Mononuclear cell (primary cell): ENCODE measurements at regions not wholly inside any gene's neighbourhood (a gene's known extent, or its start where the extent isn't known, plus 50 kb on each side); places are given as distances from the start of the nearest gene placed in this dataset.

Source experiments
- H3K27me3 ChIP-seq: 2 replicates; pipeline ENCODE4 v1.6.0; 2011; ENCODE audit warnings: low read length, control low read depth; ENCODE audit not compliant: insufficient read depth
- H3K4me1 ChIP-seq: 2 replicates; pipeline ENCODE4 v1.5.1; 2011; ENCODE audit warnings: mild to moderate bottlenecking, low read length, control low read depth; ENCODE audit not compliant: insufficient read depth
- H3K4me3 ChIP-seq: 2 replicates; pipeline ENCODE4 v1.5.1; 2011; ENCODE audit warnings: mild to moderate bottlenecking, low read length, moderate library complexity
- H3K9me3 ChIP-seq: 2 replicates; pipeline ENCODE4 v1.5.1; 2011; ENCODE audit warnings: low read depth, mild to moderate bottlenecking, control low read depth, low read length

GRCh38 chr11:110774138-110775014 lies 62.1 kb upstream of the ARHGAP20 start:
- Histone ChIP-seq H3K9me3 (no peaks in the 10 kb centered on the region), H3K4me1 (peaks cover 17% of the 10 kb centered on the region), H3K4me3 (no peak overlapping the region), H3K27me3 (no peaks in the 10 kb centered on the region)

GRCh38 chr11:110773442-110773841 lies 61.2 kb upstream of the ARHGAP20 start:
- Histone ChIP-seq H3K27me3 (no peaks in the 10 kb centered on the region), H3K4me3 (no peak overlapping the region), H3K9me3 (no peaks in the 10 kb centered on the region), H3K4me1 (peaks cover 12% of the 10 kb centered on the region)

DNA sequence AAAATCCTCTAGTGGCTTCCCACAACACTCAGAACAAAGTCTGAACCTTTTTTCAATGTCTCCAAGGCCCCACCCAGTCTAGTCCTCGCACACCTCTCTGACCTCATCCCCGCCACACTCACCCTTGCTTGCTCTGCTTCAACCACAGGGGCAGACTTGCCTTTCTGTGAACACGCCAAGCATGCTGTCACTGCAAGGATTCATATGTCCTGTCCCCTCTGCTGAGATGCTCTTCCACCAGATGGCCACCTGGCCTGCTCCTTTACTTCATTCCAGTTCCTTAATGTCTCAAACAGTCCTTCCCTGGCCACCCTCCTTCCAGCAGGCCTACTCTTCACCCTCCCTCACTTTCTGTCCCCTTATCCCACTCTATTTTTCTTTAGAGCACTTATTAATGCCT lies 60.6 kb upstream of the ARHGAP20 start:
- Histone ChIP-seq H3K4me3 (no peak overlapping the region), H3K27me3 (no peaks in the 10 kb centered on the region), H3K9me3 (no peaks in the 10 kb centered on the region), H3K4me1 (peaks cover 7% of the 10 kb centered on the region)

DNA sequence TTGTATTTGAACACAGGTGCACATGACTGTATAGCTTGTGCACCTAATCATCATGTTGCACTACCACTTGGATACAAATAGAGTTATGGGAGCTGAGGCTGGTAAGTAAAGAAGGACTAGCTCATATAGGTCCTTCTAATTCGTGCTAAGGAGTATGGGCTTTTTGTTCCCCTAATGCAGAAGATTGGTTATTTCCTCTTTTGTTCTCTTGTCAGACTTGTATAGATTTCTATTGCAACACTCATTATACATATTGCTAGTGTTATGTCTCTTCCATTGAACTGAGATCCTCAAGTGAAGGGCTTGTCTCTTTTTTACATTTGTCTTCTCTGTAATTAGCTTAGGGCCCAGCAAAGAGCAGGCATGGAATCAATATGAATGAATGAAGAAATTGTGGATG lies 54.1 kb upstream of the ARHGAP20 start:
- H3K9me3 ChIP-seq = no peaks in the 10 kb centered on the region
- H3K27me3 ChIP-seq = no peaks in the 10 kb centered on the region

DNA sequence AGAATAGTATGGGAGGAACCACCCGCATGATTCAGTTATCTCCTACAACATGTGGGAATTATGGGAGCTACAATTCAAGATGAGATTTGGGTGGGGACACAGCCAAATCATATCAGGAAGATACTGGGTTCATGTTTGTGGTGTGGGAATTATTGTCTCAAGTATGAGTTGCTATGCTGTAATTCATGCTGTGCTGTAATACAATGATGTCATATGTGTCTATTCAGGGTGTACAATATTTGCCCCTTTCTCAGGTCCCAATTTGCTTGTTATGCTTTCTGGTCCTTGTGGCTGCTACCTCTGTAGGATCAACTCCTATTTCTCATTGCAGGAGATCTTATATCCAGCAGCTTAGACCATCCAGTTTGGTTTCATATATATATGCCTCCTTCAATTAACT lies 52.2 kb upstream of the ARHGAP20 start:
- Histone ChIP-seq H3K9me3 (no peaks in the 10 kb centered on the region), H3K27me3 (no peaks in the 10 kb centered on the region), H3K4me1 (no peaks in the 10 kb centered on the region), H3K4me3 (no peak overlapping the region)

More for the DNA sequence above, 54.1 kb upstream of the ARHGAP20 start:
- H3K4me3 ChIP-seq = no peak overlapping the region
- H3K4me1 ChIP-seq = no peaks in the 10 kb centered on the region

GRCh38 chr11:110763249-110764011 lies 51.2 kb upstream of the ARHGAP20 start:
- Histone ChIP-seq H3K4me1 (no peaks in the 10 kb centered on the region), H3K27me3 (no peaks in the 10 kb centered on the region), H3K4me3 (no peak overlapping the region), H3K9me3 (no peaks in the 10 kb centered on the region)

GRCh38 chr11:110762590-110762989 lies 50.4 kb upstream of the ARHGAP20 start:
- H3K27me3 ChIP-seq = no peaks in the 10 kb centered on the region
- no peaks in the 10 kb centered on the region for H3K9me3 ChIP-seq
- no peak overlapping the region for H3K4me3 ChIP-seq
- no peaks in the 10 kb centered on the region for H3K4me1 ChIP-seq
